Hepatocyte (in vitro differentiated cells): ENCODE measurements at regions not wholly inside any gene's neighbourhood (a gene's known extent, or its start where the extent isn't known, plus 50 kb on each side); places are given as distances from the start of the nearest gene placed in this dataset.
A peak's percentile ranks its signal among the peaks of the same experiment; 100 is the strongest.

Experiments
- CTCF ChIP-seq: fragments of 200-600 bp; sonication (generic); IDR thresholded peaks from 2 replicates; pipeline ENCODE4 v1.5.1; 2016; ENCODE audit warnings: antibody characterized with exemption, mild to moderate bottlenecking; ENCODE audit not compliant: poor library complexity
- EZH2 ChIP-seq: fragments of 200-600 bp; sonication (generic); IDR thresholded peaks from 2 replicates; pipeline ENCODE4 v1.6.1; 2016; ENCODE audit warnings: antibody characterized with exemption, mild to moderate bottlenecking, borderline replicate concordance
- EZH2phosphoT487 ChIP-seq: fragments of 200-600 bp; sonication (generic); IDR thresholded peaks from one replicate; pipeline ENCODE4 v1.6.1; 2018; ENCODE audit warnings: antibody characterized with exemption, mild to moderate bottlenecking, low read depth, moderate library complexity; ENCODE audit not compliant: unreplicated experiment, severe bottlenecking

- TF ChIP-seq CTCF = peak; percentile 22
- TF ChIP-seq EZH2 = no peak
- no peak for TF ChIP-seq EZH2phosphoT487
These were observed 263.9 kb downstream of the ETV1 start for GRCh38 chr7:13725591-13725990.
